ENCODE measurements at regions not wholly inside any gene's neighbourhood (a gene's known extent, or its start where the extent isn't known, plus 50 kb on each side); places are given as distances from the start of the nearest gene placed in this dataset.

- H3K79me1 ChIP-seq (ENCODE audit: low read depth in 1 of 2, low read length in 2 of 2): no peaks in the 10 kb centered on the region
- no peak overlapping the region for H3K9ac ChIP-seq (ENCODE audit: low read depth, low read length)
- H4K20me1 ChIP-seq (ENCODE audit: insufficient read depth, low read length): no peaks in the 10 kb centered on the region
- BruUV-seq (replicated peaks): no TSS peak
- H3K27ac ChIP-seq (ENCODE audit: insufficient read depth, low read length): no peak overlapping the region
- no peak overlapping the region for H2AK9ac ChIP-seq (replicated peaks; ENCODE audit: low read depth, low read length, poor library complexity)
- H2AFZ ChIP-seq (replicated peaks; ENCODE audit: low read length, poor library complexity): no peak overlapping the region
- no peaks in the 10 kb centered on the region for H3K9me3 ChIP-seq (ENCODE audit: control insufficient read depth, insufficient read depth, low read length)
- no peaks in the 10 kb centered on the region for H3K36me3 ChIP-seq (ENCODE audit: control insufficient read depth, insufficient read depth, low read length)
- no peak overlapping the region for H4K91ac ChIP-seq (ENCODE audit: insufficient read depth, low read depth, low read length)
- no peak overlapping the region for H3K56ac ChIP-seq (ENCODE audit: extremely low read depth, insufficient read depth, low read length)
- ATAC-seq (ENCODE audit: low read depth): no peak
- H2BK120ac ChIP-seq (ENCODE audit: low read depth, low read length): no peak overlapping the region
- CTCF ChIA-PET: no interaction called here
- no peak for TF ChIP-seq RFX5 (IDR thresholded peaks at IDR 0.05; ENCODE audit: low read depth, low read length)
- TF ChIP-seq ELK1 (IDR thresholded peaks at IDR 0.05; ENCODE audit: borderline replicate concordance, low read depth, low read length): no peak
- TF ChIP-seq CHD1 (IDR thresholded peaks at IDR 0.05; ENCODE audit: low read depth, low read length): no peak
- no peak for TF ChIP-seq MXI1 (IDR thresholded peaks at IDR 0.05; ENCODE audit: borderline replicate concordance, low read depth, low read length)
- no peak for TF ChIP-seq RAD21 (IDR thresholded peaks at IDR 0.05; ENCODE audit: low read length)
- no peak for TF ChIP-seq NFE2L2 (IDR thresholded peaks at IDR 0.05; ENCODE audit: low read depth, low read length)
- no peak for TF ChIP-seq BHLHE40 (IDR thresholded peaks at IDR 0.05; ENCODE audit: low read depth, low read length)
- no peak for TF ChIP-seq FOS (IDR thresholded peaks at IDR 0.05; ENCODE audit: low read depth, low read length)
- no peak for TF ChIP-seq RCOR1 (IDR thresholded peaks at IDR 0.05; ENCODE audit: insufficient replicate concordance, low read length)
- no peak for TF ChIP-seq CTCF (conservative IDR thresholded peaks at IDR 0.05; ENCODE audit: low read depth, low read length)
- no peak for TF ChIP-seq CEBPB (IDR thresholded peaks at IDR 0.05; ENCODE audit: low read depth, low read length)
- no peak for TF ChIP-seq SMC3 (IDR thresholded peaks at IDR 0.05; ENCODE audit: low read depth, low read length)
- no peak for TF ChIP-seq POLR2A (IDR thresholded peaks at IDR 0.05; ENCODE audit: low read depth, low read length)
- TF ChIP-seq MAZ (IDR thresholded peaks at IDR 0.05; ENCODE audit: borderline replicate concordance, low read depth, low read length): no peak
- no peak overlapping the region for H3K4me3 ChIP-seq (ENCODE audit: insufficient read depth, low read depth, low read length)
- H2BK5ac ChIP-seq (ENCODE audit: low read depth, low read length, poor library complexity, severe bottlenecking): no peak overlapping the region
- in situ Hi-C loops (cut with MboI; ENCODE audit: low sequenced_read_pairs): no loop called here
- intact Hi-C loops (cut with micrococcal nuclease): no loop called here
- WGBS, 2 experiments (ENCODE audit: extremely low coverage in 2 of 2, insufficient read length in 1 of 2): no CpG with 5 or more reads among the region's 9 CpGs
- H4K5ac ChIP-seq (ENCODE audit: low read depth, low read length): no peak overlapping the region
- dilution Hi-C loops (cut with HindIII; ENCODE audit: low sequenced_read_pairs, unreplicated experiment): no loop called here
- H2BK15ac ChIP-seq (ENCODE audit: low read depth, low read length): no peak overlapping the region
- DNase-seq: no peak
- H4K8ac ChIP-seq (ENCODE audit: low read depth in 2 of 2, low read length in 2 of 2): no peak overlapping the region
- no peak overlapping the region for H2AK5ac ChIP-seq (ENCODE audit: low read depth, low read length)
- POLR2A ChIA-PET (ENCODE audit: unreplicated experiment): no interaction called here
- no peak overlapping the region for H3K4me2 ChIP-seq (ENCODE audit: low read depth, low read length)
- H3K4ac ChIP-seq (ENCODE audit: low read depth, low read length): no peak overlapping the region
- H3K9me1 ChIP-seq (ENCODE audit: insufficient read depth, low read length): no peaks in the 10 kb centered on the region
- no peak overlapping the region for H2BK20ac ChIP-seq (ENCODE audit: low read depth, low read length)
- H3K23ac ChIP-seq (ENCODE audit: low read depth, low read length): no peak overlapping the region
- no peak overlapping the region for H3K18ac ChIP-seq (ENCODE audit: low read depth, low read length)
- H3K27me3 ChIP-seq (ENCODE audit: control insufficient read depth, insufficient read depth, low read length): peaks cover 22% of the 10 kb centered on the region
- no peak overlapping the region for H3K14ac ChIP-seq (replicated peaks; ENCODE audit: low read depth, low read length)
- no peaks in the 10 kb centered on the region for H3K4me1 ChIP-seq (ENCODE audit: control insufficient read depth, insufficient read depth, low read length)
These were observed 363.3 kb downstream of the TNS3 start for GRCh38 chr7:47218378-47219176.

All from IMR-90 (cell line).